ENCODE measurements at regions not wholly inside any gene's neighbourhood (a gene's known extent, or its start where the extent isn't known, plus 50 kb on each side); places are given as distances from the start of the nearest gene placed in this dataset.
A peak's percentile ranks its signal among the peaks of the same experiment; 100 is the strongest.

- no peak for DNase-seq (ENCODE audit: low spot score)
Observed at GRCh38 chr9:22285066-22285465, 161.6 kb upstream of the DMRTA1 start.

DNA sequence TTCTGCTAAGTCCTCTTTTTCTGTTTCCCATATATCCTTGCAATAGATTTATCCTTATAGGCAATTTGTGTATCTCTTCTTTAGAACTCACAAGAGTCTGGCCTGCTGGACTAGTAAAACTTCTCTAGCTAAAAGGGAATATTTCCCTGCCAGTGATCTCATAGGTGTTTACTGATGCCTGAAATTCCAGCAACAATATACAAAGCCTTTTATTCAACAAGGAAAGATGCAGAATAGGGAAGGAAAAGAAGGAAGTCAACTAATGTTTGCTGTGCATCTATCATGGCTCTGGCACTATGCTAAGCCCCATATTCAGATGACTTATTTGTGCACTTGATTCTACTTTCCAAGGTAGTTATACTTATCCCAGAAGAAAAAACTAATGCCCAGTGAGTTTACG, 160.0 kb upstream of the DMRTA1 start:
- no peak for DNase-seq (ENCODE audit: low spot score)

GRCh38 chr9:22288661-22289060, 158.0 kb upstream of the DMRTA1 start:
- no peak for DNase-seq (ENCODE audit: low spot score)

DNA sequence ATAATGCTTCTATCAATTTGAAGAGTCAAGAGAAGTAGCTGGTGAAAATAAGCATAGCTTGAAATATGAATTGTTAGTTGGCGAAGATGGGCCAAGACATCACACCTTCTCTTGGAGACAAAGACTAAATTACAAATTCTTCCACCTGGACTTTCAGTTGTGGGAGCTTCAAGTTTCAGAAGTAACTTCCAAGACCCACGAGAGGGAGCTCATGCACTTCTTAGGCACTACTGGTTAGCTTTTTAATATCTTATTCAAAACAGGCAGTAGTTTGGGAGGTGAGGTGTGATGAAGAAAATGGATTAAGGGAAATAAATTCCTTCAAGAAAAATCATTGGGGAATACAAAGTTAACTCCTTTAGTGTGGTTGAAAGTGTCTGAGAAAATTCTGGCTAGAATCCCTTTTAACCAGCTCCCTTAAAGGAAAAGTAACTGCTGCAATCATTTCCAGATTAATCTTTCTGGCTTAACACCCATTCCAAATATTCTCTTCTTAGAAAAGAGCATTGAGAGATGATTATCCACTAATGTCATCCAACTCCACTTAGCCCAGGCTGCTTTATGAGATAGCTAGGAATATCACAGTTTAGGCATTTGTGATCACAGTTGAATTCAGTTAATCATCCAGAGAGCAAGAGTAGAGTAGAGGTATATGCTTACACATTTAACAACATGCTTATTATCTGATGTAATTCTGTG, 139.5 kb upstream of the DMRTA1 start:
- DNase-seq (ENCODE audit: low spot score): peak; percentile 33

GRCh38 chr9:22308177-22308576, 138.4 kb upstream of the DMRTA1 start:
- DNase-seq (ENCODE audit: low spot score): peak; percentile 29

GRCh38 chr9:22316645-22317044, 130.0 kb upstream of the DMRTA1 start:
- no peak for DNase-seq (ENCODE audit: low spot score)

DNA sequence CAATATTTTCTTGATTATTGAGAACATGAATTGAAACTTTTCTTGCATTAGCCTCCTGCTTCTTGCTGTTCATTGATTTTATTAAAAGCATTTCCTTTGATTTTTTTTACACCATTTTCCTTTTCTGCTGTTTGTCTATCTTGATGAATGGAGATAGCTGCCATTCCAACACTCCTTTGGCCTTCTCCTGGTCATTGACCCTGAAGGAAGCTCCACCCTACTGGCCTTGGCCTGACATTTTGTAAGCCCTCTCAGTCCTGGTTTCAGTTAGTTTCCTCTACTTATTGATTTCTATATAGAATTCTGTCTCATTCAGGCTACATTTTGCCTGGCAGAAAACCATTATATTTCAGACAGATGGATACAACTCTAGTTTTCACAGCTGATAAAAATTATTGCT, 115.1 kb upstream of the DMRTA1 start:
- no peak for DNase-seq (ENCODE audit: low spot score)

DNA sequence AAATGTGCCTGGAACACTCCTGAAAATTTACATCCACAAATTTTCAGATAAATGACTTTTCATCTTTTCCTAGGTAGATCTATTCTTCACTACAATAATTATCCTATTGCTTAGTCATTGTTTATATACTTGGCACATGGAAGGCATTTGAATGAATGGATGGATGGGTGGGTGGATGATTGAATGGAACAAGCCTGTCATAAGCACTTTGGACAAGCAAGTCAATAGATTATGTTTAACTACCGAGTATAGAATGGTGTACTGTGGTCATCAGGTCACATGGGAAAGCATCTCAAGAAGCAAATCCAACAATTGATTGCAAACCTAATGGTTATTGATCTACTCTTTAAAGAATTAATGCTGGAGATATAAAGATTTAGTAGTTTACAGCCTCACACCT, 114.4 kb upstream of the DMRTA1 start:
- no peak for DNase-seq (ENCODE audit: low spot score)

DNA sequence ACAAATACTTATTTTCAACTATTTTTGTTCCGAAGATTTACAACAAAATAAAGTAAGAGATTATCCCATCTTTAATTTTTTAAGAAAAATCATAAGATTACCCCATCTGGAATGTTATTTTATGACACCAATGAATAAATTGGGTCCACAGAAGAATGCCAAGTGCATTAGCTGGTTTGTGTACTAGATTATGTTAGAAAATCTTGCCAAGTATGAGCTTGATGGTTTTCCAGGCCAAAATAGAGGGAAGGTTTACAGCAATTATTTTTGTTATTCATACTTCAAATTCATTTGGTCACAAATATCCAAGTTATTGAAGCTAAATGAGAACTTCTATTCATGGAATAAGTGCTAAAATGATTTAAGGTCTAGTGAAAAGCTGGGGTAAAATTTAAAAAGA, 109.4 kb upstream of the DMRTA1 start:
- no peak for DNase-seq (ENCODE audit: low spot score)

DNA sequence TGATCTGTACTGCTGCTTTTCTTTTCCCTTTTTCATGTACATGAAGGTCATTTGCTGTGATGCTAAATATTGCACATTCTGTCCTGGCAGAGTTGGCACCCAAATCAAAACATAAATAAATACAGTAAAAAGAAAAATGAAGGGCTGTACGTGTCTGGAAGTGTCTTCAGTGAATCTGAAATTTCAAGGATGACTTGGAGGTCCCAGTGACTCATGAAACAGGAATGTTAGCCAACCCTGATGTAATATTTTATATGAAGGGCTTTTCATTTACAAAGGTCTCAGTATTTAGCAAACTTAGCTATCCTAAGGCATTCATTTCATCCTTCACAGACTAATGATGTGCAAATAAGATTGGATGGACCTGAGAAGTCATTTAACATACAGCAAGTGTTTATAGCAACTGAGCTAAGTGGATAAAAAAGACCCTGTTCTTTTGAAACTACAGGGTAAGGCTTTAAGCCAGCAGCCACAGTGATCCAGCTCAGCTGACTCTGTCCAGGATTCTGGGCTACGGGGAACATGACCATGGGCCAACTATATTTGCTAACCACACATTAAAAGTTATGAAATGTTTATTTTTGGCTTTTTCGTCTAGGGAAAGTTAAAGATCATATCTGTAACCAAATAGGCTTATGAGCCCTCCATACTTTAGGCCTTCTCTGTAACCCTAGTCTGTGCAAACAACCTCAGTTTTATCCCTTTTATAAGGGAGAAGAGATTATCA, 104.0 kb upstream of the DMRTA1 start:
- DNase-seq (ENCODE audit: low spot score): no peak

DNA sequence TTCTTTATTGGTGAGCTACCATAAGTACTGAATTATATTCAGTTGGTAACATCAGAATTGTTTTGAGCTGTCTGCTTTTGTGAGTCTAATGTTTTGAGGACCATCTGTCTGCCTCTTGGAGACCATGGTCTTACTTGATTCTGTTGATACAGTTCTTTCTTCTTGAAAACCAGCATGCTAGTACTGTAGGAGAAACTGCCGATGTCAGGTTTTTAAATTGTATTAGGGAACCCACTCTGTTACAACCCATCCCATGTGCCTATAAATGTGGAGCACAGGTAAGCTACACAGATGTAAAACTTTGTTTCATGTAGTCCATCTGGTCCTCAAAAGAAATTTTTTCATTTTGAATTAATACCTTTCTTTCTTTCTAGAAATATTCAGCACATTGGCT, 103.4 kb upstream of the DMRTA1 start:
- DNase-seq (ENCODE audit: low spot score): no peak

- no peak for DNase-seq (ENCODE audit: low spot score)
Observed at GRCh38 chr9:22354699-22355384, 91.8 kb upstream of the DMRTA1 start.

DNA sequence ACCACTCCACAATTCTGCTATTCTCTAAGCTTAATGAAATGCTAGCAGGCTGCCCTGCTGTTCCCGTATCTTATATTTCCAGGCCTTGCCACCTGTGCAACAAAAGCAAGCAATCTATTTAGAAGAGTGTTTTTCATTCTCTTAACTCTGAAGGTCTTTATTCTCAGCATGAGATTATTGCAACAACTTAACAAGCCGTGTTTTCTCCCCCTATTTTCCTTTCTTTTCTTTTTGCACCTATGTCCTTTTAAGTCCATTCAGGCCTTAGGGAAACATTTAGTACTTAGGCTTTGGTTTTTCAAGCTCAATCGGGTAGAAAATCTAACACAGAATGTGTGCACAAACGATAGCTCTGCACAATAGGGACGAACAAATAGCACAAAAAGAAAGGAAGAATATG, 89.6 kb upstream of the DMRTA1 start:
- DNase-seq (ENCODE audit: low spot score): no peak

DNA sequence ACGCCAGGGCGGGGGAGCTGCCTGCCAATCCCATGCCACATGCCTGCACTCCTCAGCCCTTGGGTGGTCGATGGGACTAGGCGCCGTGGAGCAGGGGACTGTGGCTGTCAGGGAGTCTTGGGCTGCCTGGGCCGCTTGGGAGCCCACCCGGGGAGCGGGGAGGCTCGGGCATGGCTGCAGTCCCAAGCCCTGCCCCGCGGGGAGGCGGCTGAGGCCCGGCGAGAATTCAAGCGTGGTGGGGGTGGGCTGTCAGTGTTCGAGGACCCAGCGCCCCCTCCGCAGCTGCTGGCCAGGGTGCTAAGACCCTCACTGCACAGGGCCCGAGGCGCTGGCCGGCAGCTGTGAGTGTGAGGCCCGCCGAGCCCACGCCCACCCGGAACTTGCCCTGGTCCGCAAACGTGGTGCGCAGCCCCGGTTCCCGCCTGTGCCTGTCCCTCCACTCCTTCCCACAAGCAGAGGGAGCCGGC, 83.2 kb upstream of the DMRTA1 start:
- no peak for DNase-seq (ENCODE audit: low spot score)

DNA sequence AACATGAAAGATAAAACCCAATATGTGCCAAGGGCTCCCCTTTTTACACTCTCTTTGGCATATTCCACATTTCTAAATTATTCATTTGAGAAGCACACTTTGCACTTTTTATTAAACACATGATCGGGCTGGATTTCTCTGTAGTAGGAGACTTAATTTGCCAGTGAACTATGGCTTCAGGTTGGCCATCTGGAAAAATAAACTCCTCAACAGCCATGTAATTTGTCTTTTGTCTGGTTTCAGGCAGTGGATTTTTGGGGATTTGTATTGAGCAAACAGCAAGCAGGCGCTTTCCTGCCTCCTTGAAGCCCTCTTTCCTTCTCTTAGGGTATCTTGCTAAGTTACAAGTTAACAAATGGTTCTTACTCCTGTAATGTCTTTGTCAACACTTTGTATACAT, 73.0 kb upstream of the DMRTA1 start:
- DNase-seq (ENCODE audit: low spot score): no peak

- no peak for DNase-seq (ENCODE audit: low spot score)
Observed at GRCh38 chr9:22374051-22374450, 72.6 kb upstream of the DMRTA1 start.

DNA sequence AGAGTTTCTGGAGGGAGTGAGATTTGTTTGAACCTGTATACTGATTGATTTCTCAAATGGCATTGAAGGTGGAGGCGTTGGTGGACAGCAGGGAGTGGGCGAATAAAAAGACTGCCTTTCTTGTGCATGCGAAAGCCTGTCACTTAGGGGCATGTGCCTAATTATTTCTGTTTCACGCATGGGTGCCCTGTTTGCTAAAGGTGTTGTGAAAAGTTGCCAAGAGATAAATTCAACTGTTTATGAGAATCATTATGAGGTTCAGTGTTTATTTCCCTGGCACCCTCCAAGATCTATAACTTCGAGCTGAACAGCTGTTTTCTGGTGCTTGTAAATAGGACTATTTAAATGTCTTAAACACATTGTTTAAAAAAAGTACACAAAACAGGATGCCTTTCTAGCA, 67.4 kb upstream of the DMRTA1 start:
- DNase-seq (ENCODE audit: low spot score): no peak

DNA sequence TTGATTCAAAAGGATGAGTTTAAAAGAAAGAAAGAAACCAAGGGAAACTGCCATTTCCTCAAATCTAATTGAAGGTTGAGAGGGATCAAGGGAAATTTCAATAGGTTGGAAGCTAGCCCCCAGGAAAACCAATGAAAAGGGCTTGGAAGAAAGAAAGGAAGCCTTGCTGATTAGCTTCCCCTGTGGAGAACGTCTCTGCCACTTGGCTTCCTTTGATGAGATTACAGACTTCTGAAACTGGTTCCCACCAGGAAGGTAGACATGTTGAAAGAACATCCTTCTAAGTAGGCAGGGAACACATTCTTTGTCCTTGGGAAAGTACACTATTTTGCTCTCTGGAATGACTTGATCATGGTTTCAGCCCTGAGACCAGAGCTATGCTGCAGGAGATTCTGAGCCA, 65.5 kb upstream of the DMRTA1 start:
- no peak for DNase-seq (ENCODE audit: low spot score)

- DNase-seq (ENCODE audit: low spot score): no peak
Observed at GRCh38 chr9:22382331-22382730, 64.3 kb upstream of the DMRTA1 start.

DNA sequence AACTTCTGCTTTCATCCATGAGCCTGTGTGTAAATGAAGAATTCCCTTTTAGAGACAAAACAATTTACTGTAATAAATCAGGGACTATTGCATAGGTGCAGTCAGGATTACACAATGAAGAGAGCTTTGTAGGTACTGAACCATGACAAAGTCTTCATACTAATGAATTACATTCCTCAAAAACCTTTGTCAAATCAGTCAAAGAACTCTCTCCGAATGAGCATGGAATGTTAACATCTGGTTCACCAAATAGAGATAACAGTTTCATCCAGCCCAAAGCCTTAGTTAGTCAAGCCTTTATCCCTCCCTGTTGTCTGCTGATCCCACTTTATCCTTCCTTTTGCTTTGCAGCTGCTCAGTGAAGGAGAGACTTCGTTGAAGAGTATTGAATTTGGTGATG, 62.9 kb upstream of the DMRTA1 start:
- no peak for DNase-seq (ENCODE audit: low spot score)

DNA sequence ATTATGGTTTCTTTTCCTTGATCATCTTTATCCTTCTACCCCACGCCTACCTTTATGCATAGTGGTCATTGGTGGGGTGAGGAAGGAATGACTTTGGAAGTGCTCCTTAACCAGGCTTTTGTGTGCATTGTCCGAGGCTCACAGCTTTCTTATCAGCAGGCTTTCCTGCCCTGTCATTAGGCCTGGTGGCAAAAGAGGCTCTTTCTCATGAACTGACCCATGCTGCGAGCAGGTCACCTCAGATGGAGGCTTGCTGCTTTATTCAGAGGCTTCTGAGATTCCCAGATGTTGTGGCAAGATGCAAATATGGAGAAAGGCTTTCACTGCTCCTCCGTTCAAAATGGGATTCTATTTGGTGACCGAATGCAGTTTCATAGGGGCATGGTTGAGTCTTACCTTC, 57.4 kb upstream of the DMRTA1 start:
- no peak for DNase-seq (ENCODE audit: low spot score)

- no peak for DNase-seq (ENCODE audit: low spot score)
Observed at GRCh38 chr9:22392523-22392922, 54.1 kb upstream of the DMRTA1 start.

GRCh38 chr9:22395687-22396141, 50.9 kb upstream of the DMRTA1 start:
- DNase-seq (ENCODE audit: low spot score): no peak
